Esophagus squamous epithelium (tissue), 5 donors: ENCODE measurements at regions not wholly inside any gene's neighbourhood (a gene's known extent, or its start where the extent isn't known, plus 50 kb on each side); places are given as distances from the start of the nearest gene placed in this dataset.

Experiments used
- DNase-seq: peaks from one replicate; lab custom pipeline; 2025; lab: John Stamatoyannopoulos, UW
- H3K27ac ChIP-seq, 4 donors: fragments of 200-600 bp; sonication (generic); one replicate each; pipeline ENCODE4 v1.5.1; 2016 to 2019; ENCODE audit warnings: mild to moderate bottlenecking in 1 of 4
- H3K27me3 ChIP-seq, 4 donors: fragments of 200-600 bp; sonication (generic); 1 replicate in 3 of 4; 2 replicates in 1 of 4; pipeline versions ENCODE4 v1.5.1 to v1.6.0; 2017 to 2021; ENCODE audit warnings: antibody characterized with exemption in 1 of 4
- H3K36me3 ChIP-seq, 3 donors: fragments of 200-600 bp; sonication (generic); one replicate each; pipeline ENCODE4 v1.5.1; 2016 to 2019
- H3K4me1 ChIP-seq, 3 donors: fragments of 200-600 bp; sonication (generic); one replicate each; pipeline ENCODE4 v1.5.1; 2017 to 2019
- H3K4me3 ChIP-seq, 4 donors: fragments of 200-600 bp; sonication (generic); 1 replicate in 3 of 4; 2 replicates in 1 of 4; pipeline ENCODE4 v1.5.1; 2016 to 2019; ENCODE audit warnings: mild to moderate bottlenecking in 2 of 4, moderate library complexity in 1 of 4
- H3K9me3 ChIP-seq, 3 donors: fragments of 200-600 bp; sonication (generic); one replicate each; pipeline ENCODE4 v1.5.1; 2016 to 2019
- CTCF ChIP-seq, 6 experiments: fragments of 450-650 bp in 4 of 6; fragments of 200-600 bp in 2 of 6; sonication (generic) in 2 of 6; IDR thresholded peaks; one replicate each; pipeline ENCODE4 v1.5.1; 2016 to 2019; ENCODE audit warnings: antibody characterized with exemption in 6 of 6, mild to moderate bottlenecking in 4 of 6, moderate library complexity in 4 of 6
- POLR2A ChIP-seq, 4 donors: fragments of 450-650 bp; IDR thresholded peaks; one replicate each; pipeline ENCODE4 v1.6.1; 2017; ENCODE audit warnings: antibody characterized with exemption in 4 of 4, mild to moderate bottlenecking in 4 of 4, moderate library complexity in 3 of 4
- WGBS, 2 donors: methylation state at CpG; one replicate each; pipeline ENCODE4 v1.1.5; 2018; 5-methylcytosine and 5-hydroxymethylcytosine counted together
- intact Hi-C: fragments of 100-400 bp; cut with DNase I; formaldehyde crosslinking; loops from one replicate; pipeline ENCODE4 v1.15.0; 2022
- donor health status: DM: yes; HTN: yes; CAD: no.

- no peak overlapping the region for H3K27ac ChIP-seq
- H3K36me3 ChIP-seq = no peaks in the 10 kb centered on the region
- no peak for TF ChIP-seq CTCF (IDR thresholded peaks at IDR 0.05)
- TF ChIP-seq POLR2A (IDR thresholded peaks at IDR 0.05) = no peak
- H3K9me3 ChIP-seq = no peaks in the 10 kb centered on the region
- H3K4me1 ChIP-seq = no peaks in the 10 kb centered on the region
- intact Hi-C loops = no loop called here
- peaks cover 0 to 2% (median 0%) of the 10 kb centered on the region in 4 donors for H3K27me3 ChIP-seq
- WGBS, 2 donors = 85 to 86% methylated on average over 8 of the region's 8 CpGs
- no peak overlapping the region for H3K4me3 ChIP-seq
- DNase-seq = no peak
These were observed 204.5 kb upstream of the CDH5 start for GRCh38 chr16:66161942-66162341.

GRCh38 chr16:66161269-66161668, 205.2 kb upstream of the CDH5 start:
- Histone ChIP-seq H3K36me3 (no peaks in the 10 kb centered on the region), H3K4me1 (no peaks in the 10 kb centered on the region), H3K4me3 (no peak overlapping the region), H3K9me3 (no peaks in the 10 kb centered on the region), H3K27me3 (peaks cover 0 to 2% (median 0%) of the 10 kb centered on the region in 4 donors), H3K27ac (no peak overlapping the region)
- TF ChIP-seq POLR2A (IDR thresholded peaks at IDR 0.05) = no peak
- intact Hi-C loops = no loop called here
- WGBS, 2 donors = 43 to 56% methylated on average over 3 of the region's 3 CpGs
- DNase-seq = no peak

- WGBS, 2 donors = 19 to 48% methylated on average over 3 to 5 of the region's 5 CpGs
- no peak for DNase-seq
These were observed 206.5 kb upstream of the CDH5 start for GRCh38 chr16:66159987-66160386.

DNA sequence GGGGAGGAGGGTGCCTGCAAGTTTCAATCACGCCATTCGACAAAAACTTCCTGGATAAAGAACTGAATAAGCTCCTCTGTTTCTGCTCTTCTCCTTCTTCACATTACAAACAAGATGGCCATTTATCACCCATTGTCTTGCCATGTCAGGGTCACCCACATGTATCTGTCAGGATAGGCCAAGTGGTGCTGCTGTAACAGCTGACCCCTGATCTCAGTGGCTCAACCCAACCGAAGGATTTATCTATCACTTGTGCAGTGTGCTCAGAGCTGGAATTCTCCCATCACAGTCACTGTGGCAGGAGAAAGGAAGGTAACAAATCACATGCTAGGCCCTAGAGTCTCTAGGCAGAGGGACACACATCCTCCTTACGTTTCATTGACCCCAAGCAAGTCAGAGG, 210.0 kb upstream of the CDH5 start:
- no peak for DNase-seq
- H3K4me3 ChIP-seq = no peak overlapping the region
- no peaks in the 10 kb centered on the region for H3K36me3 ChIP-seq
- TF ChIP-seq CTCF (IDR thresholded peaks at IDR 0.05) (no peak), POLR2A (IDR thresholded peaks at IDR 0.05) (no peak)
- no peaks in the 10 kb centered on the region for H3K9me3 ChIP-seq
- WGBS, 2 donors = 86 to 89% methylated on average over 4 of the region's 4 CpGs
- H3K27ac ChIP-seq = no peak overlapping the region
- intact Hi-C loops = no loop called here
- H3K27me3 ChIP-seq = no peaks in the 10 kb centered on the region
- H3K4me1 ChIP-seq = peaks cover 0 to 6% (median 3%) of the 10 kb centered on the region in 3 donors

More at GRCh38 chr16:66159987-66160386, 206.5 kb upstream of the CDH5 start:
- H3K4me1 ChIP-seq = no peaks in the 10 kb centered on the region
- H3K36me3 ChIP-seq = no peaks in the 10 kb centered on the region
- no peak overlapping the region for H3K4me3 ChIP-seq
- TF ChIP-seq POLR2A (IDR thresholded peaks at IDR 0.05) = no peak
- no peak for TF ChIP-seq CTCF (IDR thresholded peaks at IDR 0.05)
- no peaks in the 10 kb centered on the region for H3K9me3 ChIP-seq
- intact Hi-C loops = no loop called here
- no peak overlapping the region for H3K27ac ChIP-seq
- H3K27me3 ChIP-seq = peaks cover 0 to 2% (median 0%) of the 10 kb centered on the region in 4 donors

- intact Hi-C loops = no loop called here
- H3K36me3 ChIP-seq = no peaks in the 10 kb centered on the region
- no peaks in the 10 kb centered on the region for H3K9me3 ChIP-seq
- no peak overlapping the region for H3K4me3 ChIP-seq
- TF ChIP-seq CTCF (IDR thresholded peaks at IDR 0.05) (no peak), POLR2A (IDR thresholded peaks at IDR 0.05) (no peak)
- 77 to 82% methylated on average over 3 to 4 of the region's 4 CpGs for WGBS, 2 donors
- peaks cover 0 to 10% (median 9%) of the 10 kb centered on the region in 3 donors for H3K4me1 ChIP-seq
- DNase-seq = no peak
- no peak overlapping the region for H3K27ac ChIP-seq
- no peaks in the 10 kb centered on the region for H3K27me3 ChIP-seq
These were observed 210.6 kb upstream of the CDH5 start for GRCh38 chr16:66155933-66156332.

DNA sequence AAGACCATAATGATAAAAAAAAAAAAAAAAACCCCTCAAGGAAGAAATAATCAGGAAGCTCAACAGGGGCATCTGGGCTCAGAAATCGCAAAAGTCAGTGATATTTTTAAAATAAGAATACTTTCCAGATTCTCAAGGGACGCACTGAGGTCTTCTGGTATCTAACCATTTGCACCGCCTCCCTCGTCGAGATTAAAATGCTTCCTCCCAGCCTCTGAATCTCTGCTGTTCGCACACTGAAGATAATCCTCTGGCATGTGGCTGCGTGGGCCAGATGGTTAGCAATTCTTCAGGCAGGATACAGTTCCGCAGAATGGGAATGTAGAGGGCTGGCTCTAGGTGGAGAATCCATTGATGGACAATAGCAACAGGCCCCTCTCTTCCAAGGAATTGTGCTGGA, 211.7 kb upstream of the CDH5 start:
- intact Hi-C loops = no loop called here
- H3K4me3 ChIP-seq = no peak overlapping the region
- no peaks in the 10 kb centered on the region for H3K36me3 ChIP-seq
- no peaks in the 10 kb centered on the region for H3K27me3 ChIP-seq
- no peak overlapping the region for H3K27ac ChIP-seq
- no peak for DNase-seq
- peaks cover 0 to 17% (median 15%) of the 10 kb centered on the region in 3 donors for H3K4me1 ChIP-seq
- TF ChIP-seq POLR2A (IDR thresholded peaks at IDR 0.05) (no peak), CTCF (IDR thresholded peaks at IDR 0.05) (no peak)
- H3K9me3 ChIP-seq = no peaks in the 10 kb centered on the region
- WGBS, 2 donors = 76 to 87% methylated on average over 8 of the region's 8 CpGs
